Panc1 (cell line): ENCODE measurements at regions not wholly inside any gene's neighbourhood (a gene's known extent, or its start where the extent isn't known, plus 50 kb on each side); places are given as distances from the start of the nearest gene placed in this dataset.

ENCODE experiments used
- ATAC-seq: fragments of 200-7000 bp; cut with Tn5 transposase; 2 replicates; pipeline ENCODE4 v1.9.1; 2020; ENCODE audit warnings: mild to moderate bottlenecking, moderate library complexity
- BruUV-seq: library from RNA; stranded (reverse); fragments of 400-500 nt; replicated peaks from 2 replicates; lab custom pipeline; 2021; lab: Mats Ljungman, UMichigan
- CTCF ChIA-PET: fragments of 300-600 bp; sonication (Branson Sonifier 250); formaldehyde crosslinking; loops from one replicate; lab custom pipeline; 2022; ENCODE audit warnings: antibody characterized with exemption; lab: Charles Lee
- POLR2A ChIA-PET: fragments of 300-600 bp; sonication (Branson Sonifier 250); formaldehyde crosslinking; loops from one replicate; lab custom pipeline; 2022; ENCODE audit warnings: antibody characterized with exemption; lab: Charles Lee
- DNase-seq: peaks from one replicate; pipeline ENCODE4 v3.0.0-alpha.2; 2010; ENCODE audit warnings: low read depth, low spot score
- H3K27ac ChIP-seq: 2 replicates; pipeline ENCODE4 v1.5.1; 2011; ENCODE audit warnings: mild to moderate bottlenecking, low read length, inconsistent platforms
- H3K27me3 ChIP-seq: fragments of 200-500 bp; sonication (Bioruptor generic); 2 replicates; pipeline ENCODE4 v1.6.0; 2014; ENCODE audit warnings: low read length, inconsistent platforms; ENCODE audit not compliant: control insufficient read depth, insufficient read depth
- H3K36me3 ChIP-seq: fragments of 200-500 bp; sonication (Bioruptor generic); 2 replicates; pipeline ENCODE4 v1.5.1; 2014; ENCODE audit warnings: inconsistent platforms, mild to moderate bottlenecking, low read length, moderate library complexity; ENCODE audit not compliant: control insufficient read depth, insufficient read depth
- H3K4me1 ChIP-seq: 2 replicates; pipeline ENCODE4 v1.5.1; 2011; ENCODE audit warnings: inconsistent platforms, mild to moderate bottlenecking, low read length, moderate library complexity; ENCODE audit not compliant: control insufficient read depth, insufficient read depth
- H3K4me3 ChIP-seq, 2 experiments: 2 replicates each; pipeline ENCODE4 v1.5.1; 2011 to 2012; ENCODE audit warnings: low read depth in 2 of 2, low read length in 2 of 2, mild to moderate bottlenecking in 2 of 2, inconsistent platforms in 1 of 2, moderate library complexity in 1 of 2
- H3K9me3 ChIP-seq: fragments of 200-500 bp; sonication (Bioruptor generic); 2 replicates; pipeline ENCODE4 v1.5.1; 2014; ENCODE audit warnings: low read depth, mild to moderate bottlenecking, inconsistent platforms, low read length, moderate library complexity; ENCODE audit not compliant: control insufficient read depth, insufficient read depth
- POLR2AphosphoS5 ChIP-seq: IDR thresholded peaks from 2 replicates; pipeline ENCODE4 v1.6.1; 2012; ENCODE audit warnings: mild to moderate bottlenecking, low read depth, low read length, moderate library complexity
- SIN3A ChIP-seq: IDR thresholded peaks from 2 replicates; pipeline ENCODE4 v1.6.1; 2012; ENCODE audit warnings: low read depth, mild to moderate bottlenecking, low read length, moderate library complexity, borderline replicate concordance; ENCODE audit not compliant: insufficient read depth
- TCF7L2 ChIP-seq: IDR thresholded peaks from 2 replicates; pipeline ENCODE4 v1.6.1; 2011; ENCODE audit warnings: mild to moderate bottlenecking, low read depth, low read length, inconsistent platforms
- in situ Hi-C: cut with HindIII; loops from 2 replicates; pipeline ENCODE4 v1.10.0; 2016; ENCODE audit warnings: low sequenced_read_pairs, low pct_unique_long_range_greater_than_20kb
- intact Hi-C: fragments of 100-400 bp; cut with micrococcal nuclease; formaldehyde crosslinking; loops from one replicate; pipeline ENCODE4 v1.10.0; 2022; ENCODE audit not compliant: unreplicated experiment
- TF ChIP-seq, protein P1 (sequence below), 2 experiments: IDR thresholded peaks; 2 replicates each; pipeline ENCODE4 v1.6.1; 2011 to 2012; ENCODE audit warnings: low read depth in 2 of 2, control low read depth in 1 of 2, low read length in 1 of 2, mild to moderate bottlenecking in 1 of 2, moderate library complexity in 1 of 2; ENCODE audit not compliant: insufficient read depth in 1 of 2
- TF ChIP-seq, protein P2 (sequence below): fragments of 450-650 bp; IDR thresholded peaks from 2 replicates; pipeline ENCODE4 v1.5.1; 2017; ENCODE audit warnings: mild to moderate bottlenecking

DNA sequence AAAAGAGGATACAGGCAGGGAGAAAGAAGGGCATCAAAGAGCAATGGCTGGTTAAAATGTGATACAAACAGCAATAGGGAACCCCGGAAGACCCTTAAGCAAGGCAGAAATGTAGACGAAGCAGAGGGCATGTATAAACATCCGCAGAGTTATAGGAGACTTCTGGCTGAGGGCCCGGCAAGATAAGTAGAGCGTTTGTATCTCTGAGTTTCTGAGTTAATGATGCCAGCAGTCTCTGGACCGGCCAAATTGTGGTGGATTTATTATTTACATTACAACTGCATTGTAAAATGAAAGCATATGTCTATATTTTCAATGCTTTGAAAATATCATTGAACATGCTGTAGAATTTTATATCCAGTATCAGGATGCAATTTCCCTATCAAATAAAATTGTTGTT is 148.0 kb upstream of the KCTD1 start:
- H3K36me3 ChIP-seq = no peaks in the 10 kb centered on the region
- no peaks in the 10 kb centered on the region for H3K4me1 ChIP-seq
- CTCF ChIA-PET = no interaction called here
- ATAC-seq (no peak), DNase-seq (no peak)
- no peaks in the 10 kb centered on the region; the same call in 1 of the 2 replicates for H3K9me3 ChIP-seq
- no peak overlapping the region for H3K27ac ChIP-seq
- no TSS peak for BruUV-seq
- no peak for TF ChIP-seq POLR2AphosphoS5
- TF ChIP-seq TCF7L2 = no peak
- TF ChIP-seq, protein P1, sequence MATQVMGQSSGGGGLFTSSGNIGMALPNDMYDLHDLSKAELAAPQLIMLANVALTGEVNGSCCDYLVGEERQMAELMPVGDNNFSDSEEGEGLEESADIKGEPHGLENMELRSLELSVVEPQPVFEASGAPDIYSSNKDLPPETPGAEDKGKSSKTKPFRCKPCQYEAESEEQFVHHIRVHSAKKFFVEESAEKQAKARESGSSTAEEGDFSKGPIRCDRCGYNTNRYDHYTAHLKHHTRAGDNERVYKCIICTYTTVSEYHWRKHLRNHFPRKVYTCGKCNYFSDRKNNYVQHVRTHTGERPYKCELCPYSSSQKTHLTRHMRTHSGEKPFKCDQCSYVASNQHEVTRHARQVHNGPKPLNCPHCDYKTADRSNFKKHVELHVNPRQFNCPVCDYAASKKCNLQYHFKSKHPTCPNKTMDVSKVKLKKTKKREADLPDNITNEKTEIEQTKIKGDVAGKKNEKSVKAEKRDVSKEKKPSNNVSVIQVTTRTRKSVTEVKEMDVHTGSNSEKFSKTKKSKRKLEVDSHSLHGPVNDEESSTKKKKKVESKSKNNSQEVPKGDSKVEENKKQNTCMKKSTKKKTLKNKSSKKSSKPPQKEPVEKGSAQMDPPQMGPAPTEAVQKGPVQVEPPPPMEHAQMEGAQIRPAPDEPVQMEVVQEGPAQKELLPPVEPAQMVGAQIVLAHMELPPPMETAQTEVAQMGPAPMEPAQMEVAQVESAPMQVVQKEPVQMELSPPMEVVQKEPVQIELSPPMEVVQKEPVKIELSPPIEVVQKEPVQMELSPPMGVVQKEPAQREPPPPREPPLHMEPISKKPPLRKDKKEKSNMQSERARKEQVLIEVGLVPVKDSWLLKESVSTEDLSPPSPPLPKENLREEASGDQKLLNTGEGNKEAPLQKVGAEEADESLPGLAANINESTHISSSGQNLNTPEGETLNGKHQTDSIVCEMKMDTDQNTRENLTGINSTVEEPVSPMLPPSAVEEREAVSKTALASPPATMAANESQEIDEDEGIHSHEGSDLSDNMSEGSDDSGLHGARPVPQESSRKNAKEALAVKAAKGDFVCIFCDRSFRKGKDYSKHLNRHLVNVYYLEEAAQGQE (IDR thresholded peaks at IDR 0.05; ENCODE audit: insufficient read depth in 1 of 2, low read depth in 2 of 2, low read length in 1 of 2) = no peak
- TF ChIP-seq, protein P2, sequence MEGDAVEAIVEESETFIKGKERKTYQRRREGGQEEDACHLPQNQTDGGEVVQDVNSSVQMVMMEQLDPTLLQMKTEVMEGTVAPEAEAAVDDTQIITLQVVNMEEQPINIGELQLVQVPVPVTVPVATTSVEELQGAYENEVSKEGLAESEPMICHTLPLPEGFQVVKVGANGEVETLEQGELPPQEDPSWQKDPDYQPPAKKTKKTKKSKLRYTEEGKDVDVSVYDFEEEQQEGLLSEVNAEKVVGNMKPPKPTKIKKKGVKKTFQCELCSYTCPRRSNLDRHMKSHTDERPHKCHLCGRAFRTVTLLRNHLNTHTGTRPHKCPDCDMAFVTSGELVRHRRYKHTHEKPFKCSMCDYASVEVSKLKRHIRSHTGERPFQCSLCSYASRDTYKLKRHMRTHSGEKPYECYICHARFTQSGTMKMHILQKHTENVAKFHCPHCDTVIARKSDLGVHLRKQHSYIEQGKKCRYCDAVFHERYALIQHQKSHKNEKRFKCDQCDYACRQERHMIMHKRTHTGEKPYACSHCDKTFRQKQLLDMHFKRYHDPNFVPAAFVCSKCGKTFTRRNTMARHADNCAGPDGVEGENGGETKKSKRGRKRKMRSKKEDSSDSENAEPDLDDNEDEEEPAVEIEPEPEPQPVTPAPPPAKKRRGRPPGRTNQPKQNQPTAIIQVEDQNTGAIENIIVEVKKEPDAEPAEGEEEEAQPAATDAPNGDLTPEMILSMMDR = no peak
- no peak for TF ChIP-seq SIN3A
- no peak overlapping the region for H3K4me3 ChIP-seq
- in situ Hi-C loops (no loop called here), intact Hi-C loops (no loop called here)
- POLR2A ChIA-PET = no interaction called here
- 0 out of 2 replicates have a peak, but pooled peaks cover 2% of the 10 kb centered on the region for H3K27me3 ChIP-seq

DNA sequence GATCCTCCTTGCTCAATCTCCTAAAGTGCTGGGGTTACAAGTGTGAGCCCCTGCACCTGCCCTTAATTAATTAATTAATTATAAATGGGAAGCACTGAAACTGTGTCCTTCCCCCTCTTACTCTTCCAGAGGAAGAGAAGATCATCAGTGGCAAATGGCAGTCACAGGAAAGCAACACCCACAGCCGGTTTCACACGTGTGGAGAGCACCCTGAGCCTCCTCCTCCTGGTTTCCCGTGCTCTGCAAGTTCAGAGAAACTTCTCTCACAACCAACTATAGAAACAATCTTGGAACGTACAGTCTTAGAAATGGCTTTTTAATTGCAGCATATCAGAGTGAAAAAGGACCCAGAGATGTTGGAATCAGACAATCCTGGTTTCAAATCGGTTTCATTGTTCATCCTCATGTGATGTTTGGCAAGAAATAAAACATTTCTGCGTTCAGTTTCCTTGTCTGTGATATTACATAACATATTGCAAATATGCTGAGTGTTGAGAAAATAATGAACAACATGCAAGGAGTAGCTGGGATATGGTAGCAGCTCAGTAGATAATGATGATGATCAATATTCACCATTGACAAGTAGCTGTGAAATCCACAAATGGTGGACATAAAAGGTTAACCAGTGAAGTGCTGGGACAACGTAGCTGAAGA is 141.0 kb upstream of the KCTD1 start:
- ATAC-seq (no peak), DNase-seq (no peak)
- in situ Hi-C loops (no loop called here), intact Hi-C loops (no loop called here)
- H3K4me3 ChIP-seq = no peak overlapping the region
- H3K27me3 ChIP-seq = peaks cover 2% of the 10 kb centered on the region; the same call in 1 of the 2 replicates
- no peaks in the 10 kb centered on the region; the same call in 1 of the 2 replicates for H3K9me3 ChIP-seq
- H3K36me3 ChIP-seq = no peaks in the 10 kb centered on the region
- POLR2A ChIA-PET = no interaction called here
- no TSS peak for BruUV-seq
- H3K27ac ChIP-seq = no peak overlapping the region
- CTCF ChIA-PET = no interaction called here
- TF ChIP-seq TCF7L2 (no peak), POLR2AphosphoS5 (no peak), SIN3A (no peak)
- TF ChIP-seq, protein P1 (IDR thresholded peaks at IDR 0.05; ENCODE audit: insufficient read depth in 1 of 2, low read depth in 2 of 2, low read length in 1 of 2) = no peak
- TF ChIP-seq, protein P2 = no peak
- no peaks in the 10 kb centered on the region for H3K4me1 ChIP-seq
